SK-N-SH treated with all-trans-retinoic acid at 6 μM for 48 hours (cell line): ENCODE measurements at regions not wholly inside any gene's neighbourhood (a gene's known extent, or its start where the extent isn't known, plus 50 kb on each side); places are given as distances from the start of the nearest gene placed in this dataset.

Experiments
- ISL1 ChIP-seq: fragments of 250-450 bp; sonication (Bioruptor Pico); IDR thresholded peaks from 2 replicates; pipeline ENCODE4 v2.1.2; 2022; ENCODE audit warnings: mild to moderate bottlenecking, moderate library complexity
- TF ChIP-seq, protein P1 (sequence below): fragments of 250-450 bp; sonication (Bioruptor Pico); IDR thresholded peaks from 2 replicates; pipeline ENCODE4 v1.8.0; 2020; ENCODE audit warnings: mild to moderate bottlenecking, moderate library complexity, borderline replicate concordance

DNA sequence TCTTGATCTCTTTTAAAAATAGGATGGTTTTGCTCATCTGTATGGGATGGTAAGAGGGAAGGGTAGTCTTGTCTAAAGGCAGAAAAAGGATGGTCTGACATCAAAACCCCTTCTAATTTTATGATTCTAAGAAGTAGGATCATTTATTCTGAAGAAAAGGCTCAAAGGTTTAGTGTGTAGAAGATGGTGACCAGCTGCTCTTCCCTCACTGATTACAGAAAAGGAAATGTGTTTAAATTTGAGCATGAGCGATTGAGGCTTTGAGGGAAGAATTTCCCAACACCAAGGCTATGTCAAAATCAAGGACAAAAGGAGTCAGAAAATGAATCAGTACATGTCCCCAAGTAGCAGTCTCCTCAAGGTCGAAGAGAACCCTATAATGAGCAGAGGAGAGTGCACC lies 909.8 kb downstream of the EFNB2 start:
- no peak for TF ChIP-seq ISL1 (CRISPR knock-in tag)
- TF ChIP-seq, protein P1, sequence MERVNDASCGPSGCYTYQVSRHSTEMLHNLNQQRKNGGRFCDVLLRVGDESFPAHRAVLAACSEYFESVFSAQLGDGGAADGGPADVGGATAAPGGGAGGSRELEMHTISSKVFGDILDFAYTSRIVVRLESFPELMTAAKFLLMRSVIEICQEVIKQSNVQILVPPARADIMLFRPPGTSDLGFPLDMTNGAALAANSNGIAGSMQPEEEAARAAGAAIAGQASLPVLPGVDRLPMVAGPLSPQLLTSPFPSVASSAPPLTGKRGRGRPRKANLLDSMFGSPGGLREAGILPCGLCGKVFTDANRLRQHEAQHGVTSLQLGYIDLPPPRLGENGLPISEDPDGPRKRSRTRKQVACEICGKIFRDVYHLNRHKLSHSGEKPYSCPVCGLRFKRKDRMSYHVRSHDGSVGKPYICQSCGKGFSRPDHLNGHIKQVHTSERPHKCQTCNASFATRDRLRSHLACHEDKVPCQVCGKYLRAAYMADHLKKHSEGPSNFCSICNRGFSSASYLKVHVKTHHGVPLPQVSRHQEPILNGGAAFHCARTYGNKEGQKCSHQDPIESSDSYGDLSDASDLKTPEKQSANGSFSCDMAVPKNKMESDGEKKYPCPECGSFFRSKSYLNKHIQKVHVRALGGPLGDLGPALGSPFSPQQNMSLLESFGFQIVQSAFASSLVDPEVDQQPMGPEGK (CRISPR knock-in tag) = no peak
